Keratinocyte (primary cell): ENCODE measurements at regions not wholly inside any gene's neighbourhood (a gene's known extent, or its start where the extent isn't known, plus 50 kb on each side); places are given as distances from the start of the nearest gene placed in this dataset.

Experiments
- DNase-seq: peaks from one replicate; pipeline ENCODE4 v3.0.0-alpha.2; 2011; ENCODE audit warnings: low read depth, missing footprints, low spot score
- FAIRE-seq: peaks from 2 replicates; lab custom pipeline; 2011; peaks lifted over from hg19 to GRCh38; lab: Jason Lieb, UNC
- H2AFZ ChIP-seq: 2 replicates; pipeline ENCODE4 v1.6.0; 2012; ENCODE audit warnings: low read length, control low read depth, inconsistent platforms; ENCODE audit not compliant: control insufficient read depth
- H3K27ac ChIP-seq: 2 replicates; pipeline ENCODE4 v1.5.1; 2011; ENCODE audit warnings: low read length; ENCODE audit not compliant: control insufficient read depth, insufficient read depth
- H3K27me3 ChIP-seq: 3 replicates; pipeline ENCODE4 v1.6.0; 2011; ENCODE audit warnings: low read length; ENCODE audit not compliant: control insufficient read depth, insufficient read depth; ENCODE audit errors: extremely low read depth
- H3K36me3 ChIP-seq, 2 experiments: 2 replicates in 1 of 2; 3 replicates in 1 of 2; pipeline ENCODE4 v1.5.1; 2011; ENCODE audit warnings: low read length in 2 of 2, mild to moderate bottlenecking in 1 of 2; ENCODE audit not compliant: control insufficient read depth in 2 of 2, insufficient read depth in 2 of 2; ENCODE audit errors: extremely low read depth in 1 of 2
- H3K4me1 ChIP-seq: 3 replicates; pipeline ENCODE4 v1.5.1; 2011; ENCODE audit warnings: low read length; ENCODE audit not compliant: control insufficient read depth, insufficient read depth; ENCODE audit errors: extremely low read depth
- H3K4me2 ChIP-seq: 3 replicates; pipeline ENCODE4 v1.6.0; 2011; ENCODE audit warnings: low read depth, low read length; ENCODE audit not compliant: control insufficient read depth, insufficient read depth; ENCODE audit errors: extremely low read depth
- H3K4me3 ChIP-seq, 3 experiments: fragments of 200-600 bp in 1 of 3; sonication (generic) in 1 of 3; 2 replicates in 2 of 3; 3 replicates in 1 of 3; pipeline ENCODE4 v1.5.1; 2011 to 2016; ENCODE audit warnings: low read length in 3 of 3, mild to moderate bottlenecking in 3 of 3, control low read depth in 2 of 3, inconsistent platforms in 1 of 3, low read depth in 1 of 3, mixed read lengths in 1 of 3, mixed run types in 1 of 3, moderate library complexity in 1 of 3; ENCODE audit not compliant: control insufficient read depth in 2 of 3, insufficient read depth in 2 of 3; ENCODE audit errors: extremely low read depth in 1 of 3
- H3K79me2 ChIP-seq: 2 replicates; pipeline ENCODE4 v1.6.0; 2012; ENCODE audit warnings: low read length; ENCODE audit not compliant: control insufficient read depth, insufficient read depth
- H3K9ac ChIP-seq: 3 replicates; pipeline ENCODE4 v1.6.0; 2011; ENCODE audit warnings: low read length; ENCODE audit not compliant: control insufficient read depth, insufficient read depth; ENCODE audit errors: extremely low read depth
- H3K9me1 ChIP-seq: 3 replicates; pipeline ENCODE4 v1.6.0; 2011; ENCODE audit warnings: low read length; ENCODE audit not compliant: control insufficient read depth, insufficient read depth; ENCODE audit errors: extremely low read depth
- H3K9me3 ChIP-seq: 2 replicates; pipeline ENCODE4 v1.5.1; 2012; ENCODE audit warnings: low read depth, low read length; ENCODE audit not compliant: control insufficient read depth
- H4K20me1 ChIP-seq: 3 replicates; pipeline ENCODE4 v1.6.0; 2011; ENCODE audit warnings: low read length; ENCODE audit not compliant: control insufficient read depth, insufficient read depth; ENCODE audit errors: extremely low read depth
- CTCF ChIP-seq, 3 experiments: IDR thresholded peaks in 1 of 3; conservative IDR thresholded peaks in 1 of 3; optimal IDR thresholded peaks in 1 of 3; 2 replicates in 2 of 3; 3 replicates in 1 of 3; pipeline versions ENCODE3 to v1.5.1; 2011; ENCODE audit warnings: low read length in 3 of 3, mild to moderate bottlenecking in 3 of 3, moderate library complexity in 2 of 3, control low read depth in 1 of 3, inconsistent platforms in 1 of 3; ENCODE audit not compliant: insufficient read depth in 2 of 3; ENCODE audit errors: extremely low read depth in 1 of 3
- EZH2 ChIP-seq: IDR thresholded peaks from one replicate; pipeline ENCODE4 v1.6.1; 2012; ENCODE audit warnings: inconsistent platforms, mild to moderate bottlenecking, low read length, moderate library complexity
- dilution Hi-C: fragments of 300-500 bp; cut with MboI; formaldehyde crosslinking; loops from one replicate; pipeline ENCODE4 v1.7.0; 2020; ENCODE audit warnings: low sequenced_read_pairs; ENCODE audit not compliant: extremely low pct_ligation_motif_present

- no peaks in the 10 kb centered on the region for H3K27me3 ChIP-seq
- no peaks in the 10 kb centered on the region for H3K79me2 ChIP-seq
- dilution Hi-C loops = no loop called here
- no peaks in the 10 kb centered on the region for H4K20me1 ChIP-seq
- H3K27ac ChIP-seq = no peak overlapping the region
- H3K36me3 ChIP-seq = no peaks in the 10 kb centered on the region
- no peak overlapping the region for H3K4me3 ChIP-seq
- H3K4me1 ChIP-seq = no peaks in the 10 kb centered on the region
- DNase-seq (no peak), FAIRE-seq (no peak)
- no peak for TF ChIP-seq EZH2
- TF ChIP-seq CTCF (optimal IDR thresholded peaks at IDR 0.05 in 1 of 3, IDR thresholded peaks at IDR 0.05 in 1 of 3, conservative IDR thresholded peaks at IDR 0.05 in 1 of 3; ENCODE audit: extremely low read depth in 1 of 3, insufficient read depth in 2 of 3, low read length in 3 of 3) = no peak
- no peaks in the 10 kb centered on the region for H3K9me1 ChIP-seq
- no peak overlapping the region for H3K9ac ChIP-seq
- no peak overlapping the region for H3K4me2 ChIP-seq
- H3K9me3 ChIP-seq = no peaks in the 10 kb centered on the region
- no peak overlapping the region for H2AFZ ChIP-seq
Observed at GRCh38 chr4:152089584-152089983, 328.8 kb upstream of the GATB start.

DNA sequence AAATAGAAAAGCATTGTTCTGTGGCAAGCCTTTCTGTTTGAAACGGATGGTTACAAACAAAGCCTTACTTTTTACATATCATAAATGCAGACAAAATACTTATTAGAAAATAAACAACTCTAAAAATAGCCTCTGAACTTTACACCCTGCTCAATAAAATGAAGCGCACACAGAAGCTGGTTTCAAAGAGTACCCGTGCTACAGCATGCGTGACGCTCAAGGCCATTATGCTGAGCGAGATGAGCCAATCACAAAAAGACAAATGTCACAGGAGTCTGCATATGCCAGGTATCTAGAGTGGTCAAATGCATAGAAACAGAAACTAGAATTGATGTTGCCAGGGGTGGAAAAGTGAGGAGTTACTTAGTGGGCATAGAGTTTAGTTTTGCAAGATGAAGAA, 326.5 kb upstream of the GATB start:
- no peak overlapping the region for H3K9ac ChIP-seq
- H3K4me3 ChIP-seq = no peak overlapping the region
- H4K20me1 ChIP-seq = no peaks in the 10 kb centered on the region
- H3K4me1 ChIP-seq = no peaks in the 10 kb centered on the region
- TF ChIP-seq EZH2 (no peak), CTCF (optimal IDR thresholded peaks at IDR 0.05 in 1 of 3, IDR thresholded peaks at IDR 0.05 in 1 of 3, conservative IDR thresholded peaks at IDR 0.05 in 1 of 3; ENCODE audit: extremely low read depth in 1 of 3, insufficient read depth in 2 of 3, low read length in 3 of 3) (no peak)
- H3K4me2 ChIP-seq = no peak overlapping the region
- H3K9me3 ChIP-seq = no peaks in the 10 kb centered on the region
- no peaks in the 10 kb centered on the region for H3K79me2 ChIP-seq
- no peak for FAIRE-seq
- no peak overlapping the region for H3K27ac ChIP-seq
- no peaks in the 10 kb centered on the region for H3K27me3 ChIP-seq
- no peaks in the 10 kb centered on the region for H3K36me3 ChIP-seq
- no peaks in the 10 kb centered on the region for H3K9me1 ChIP-seq
- dilution Hi-C loops = no loop called here
- no peak overlapping the region for H2AFZ ChIP-seq
- no peak for DNase-seq
